CD4-positive, alpha-beta T cell (primary cell): ENCODE measurements at regions not wholly inside any gene's neighbourhood (a gene's known extent, or its start where the extent isn't known, plus 50 kb on each side); places are given as distances from the start of the nearest gene placed in this dataset.
"Not testable (repeated sequence)": the region's sequence is repeated elsewhere in the genome, so short reads cannot be mapped to it uniquely, and the experiment has no call there.

Experiments used
- ATAC-seq: fragments of 200-7000 bp; cut with Tn5 transposase; one replicate; pipeline ENCODE4 v1.10.0; 2022; ENCODE audit warnings: mild to moderate bottlenecking; ENCODE audit not compliant: poor library complexity
- CTCF ChIA-PET: fragments of 350-600 bp; sonication (Branson Sonifier 250); formaldehyde crosslinking; loops from one replicate; lab custom pipeline; 2021; ENCODE audit warnings: antibody characterized with exemption, inconsistent platforms; lab: Charles Lee
- POLR2A ChIA-PET: fragments of 350-600 bp; sonication (Branson Sonifier 250); formaldehyde crosslinking; loops from one replicate; lab custom pipeline; 2021; ENCODE audit warnings: antibody characterized with exemption, inconsistent platforms; lab: Charles Lee
- DNase-seq, 14 experiments: peaks; one replicate each; pipeline ENCODE4 v3.0.0-alpha.2; 2013 to 2020; ENCODE audit warnings: mixed read lengths in 2 of 14
- H3K27ac ChIP-seq, 2 donors: one replicate each; pipeline versions ENCODE4 v1.5.1 to v1.7.0; 2013; ENCODE audit warnings: low read length in 2 of 2, low read depth in 1 of 2, mild to moderate bottlenecking in 1 of 2
- H3K27me3 ChIP-seq, 2 experiments: 1 replicate in 1 of 2; 2 replicates in 1 of 2; pipeline versions ENCODE4 v1.6.1 to v1.7.0; 2013; ENCODE audit warnings: low read length in 2 of 2, control low read depth in 1 of 2, mild to moderate bottlenecking in 1 of 2, moderate library complexity in 1 of 2; ENCODE audit not compliant: insufficient read depth in 2 of 2, control insufficient read depth in 1 of 2
- H3K36me3 ChIP-seq: one replicate; pipeline ENCODE4 v1.6.1; 2013; ENCODE audit warnings: low read length, control low read depth; ENCODE audit not compliant: insufficient read depth
- H3K4me1 ChIP-seq: one replicate; pipeline ENCODE4 v1.6.1; 2013; ENCODE audit warnings: low read length, control low read depth; ENCODE audit not compliant: insufficient read depth
- H3K4me3 ChIP-seq: one replicate; pipeline ENCODE4 v1.5.1; 2013; ENCODE audit warnings: mild to moderate bottlenecking, low read length, moderate library complexity
- H3K9me3 ChIP-seq, 2 experiments: 1 replicate in 1 of 2; 2 replicates in 1 of 2; pipeline versions ENCODE4 v1.6.1 to v1.7.0; 2013; ENCODE audit warnings: low read length in 2 of 2, mild to moderate bottlenecking in 2 of 2, control low read depth in 1 of 2, moderate library complexity in 1 of 2; ENCODE audit not compliant: control insufficient read depth in 1 of 2, insufficient read depth in 1 of 2
- H3K27ac Mint-ChIP-seq: one replicate; pipeline ENCODE4 v1.8.0; 2020; ENCODE audit warnings: mixed read lengths
- H3K27me3 Mint-ChIP-seq: one replicate; pipeline ENCODE4 v1.8.0; 2021; ENCODE audit warnings: mixed read lengths
- H3K36me3 Mint-ChIP-seq: one replicate; pipeline ENCODE4 v1.8.0; 2021; ENCODE audit warnings: low read depth, mixed read lengths
- H3K4me1 Mint-ChIP-seq: one replicate; pipeline ENCODE4 v1.8.0; 2021; ENCODE audit warnings: low read depth, mixed read lengths
- H3K4me3 Mint-ChIP-seq: one replicate; pipeline ENCODE4 v1.8.0; 2020; ENCODE audit warnings: mild to moderate bottlenecking, mixed read lengths
- H3K9me3 Mint-ChIP-seq: one replicate; pipeline ENCODE4 v1.8.0; 2020; ENCODE audit warnings: mixed read lengths
- intact Hi-C, 2 experiments: fragments of 100-400 bp; cut with DNase I in 1 of 2; cut with micrococcal nuclease in 1 of 2; formaldehyde crosslinking; loops; one replicate each; pipeline versions ENCODE4 v1.15.1 to v1.9.0; 2023 to 2025; cut with DNase I, micrococcal nuclease
- TF ChIP-seq, protein P1 (sequence below): fragments of 200-600 bp; IDR thresholded peaks from one replicate; pipeline ENCODE4 v1.8.0; 2022; ENCODE audit warnings: antibody characterized with exemption, mild to moderate bottlenecking

GRCh38 chr3:74978684-74979083 is 364.2 kb upstream of the CNTN3 start:
- no peaks in the 10 kb centered on the region for H3K9me3 ChIP-seq
- no peaks in the 10 kb centered on the region for H3K27me3 ChIP-seq
- H3K27ac ChIP-seq = no peak overlapping the region
- Mint-ChIP-seq H3K9me3 (peaks cover 8% of the 10 kb centered on the region), H3K27me3 (no peaks in the 10 kb centered on the region), H3K27ac (no peak overlapping the region), H3K36me3 (no peaks in the 10 kb centered on the region), H3K4me3 (no peak overlapping the region), H3K4me1 (no peaks in the 10 kb centered on the region)
- POLR2A ChIA-PET = no interaction called here
- DNase-seq (no peak), ATAC-seq (no peak)
- intact Hi-C loops = no loop called here
- no peaks in the 10 kb centered on the region for H3K36me3 ChIP-seq
- H3K4me3 ChIP-seq = no peak overlapping the region
- H3K4me1 ChIP-seq = no peaks in the 10 kb centered on the region
- CTCF ChIA-PET = no interaction called here
- TF ChIP-seq, protein P1, sequence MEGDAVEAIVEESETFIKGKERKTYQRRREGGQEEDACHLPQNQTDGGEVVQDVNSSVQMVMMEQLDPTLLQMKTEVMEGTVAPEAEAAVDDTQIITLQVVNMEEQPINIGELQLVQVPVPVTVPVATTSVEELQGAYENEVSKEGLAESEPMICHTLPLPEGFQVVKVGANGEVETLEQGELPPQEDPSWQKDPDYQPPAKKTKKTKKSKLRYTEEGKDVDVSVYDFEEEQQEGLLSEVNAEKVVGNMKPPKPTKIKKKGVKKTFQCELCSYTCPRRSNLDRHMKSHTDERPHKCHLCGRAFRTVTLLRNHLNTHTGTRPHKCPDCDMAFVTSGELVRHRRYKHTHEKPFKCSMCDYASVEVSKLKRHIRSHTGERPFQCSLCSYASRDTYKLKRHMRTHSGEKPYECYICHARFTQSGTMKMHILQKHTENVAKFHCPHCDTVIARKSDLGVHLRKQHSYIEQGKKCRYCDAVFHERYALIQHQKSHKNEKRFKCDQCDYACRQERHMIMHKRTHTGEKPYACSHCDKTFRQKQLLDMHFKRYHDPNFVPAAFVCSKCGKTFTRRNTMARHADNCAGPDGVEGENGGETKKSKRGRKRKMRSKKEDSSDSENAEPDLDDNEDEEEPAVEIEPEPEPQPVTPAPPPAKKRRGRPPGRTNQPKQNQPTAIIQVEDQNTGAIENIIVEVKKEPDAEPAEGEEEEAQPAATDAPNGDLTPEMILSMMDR = no peak

- peaks cover 0 to 23% of the 10 kb centered on the region in 2 experiments for H3K9me3 ChIP-seq
- H3K27ac Mint-ChIP-seq, CTCF ChIA-PET, H3K36me3 ChIP-seq, ATAC-seq, DNase-seq, POLR2A ChIA-PET, H3K4me1 Mint-ChIP-seq, H3K27ac ChIP-seq, H3K4me3 Mint-ChIP-seq, H3K4me1 ChIP-seq, H3K4me3 ChIP-seq, H3K27me3 Mint-ChIP-seq, intact Hi-C loops, H3K36me3 Mint-ChIP-seq, H3K9me3 Mint-ChIP-seq, H3K27me3 ChIP-seq: not testable (repeated sequence)
These were observed 370.8 kb upstream of the CNTN3 start for GRCh38 chr3:74985028-74985904.

DNA sequence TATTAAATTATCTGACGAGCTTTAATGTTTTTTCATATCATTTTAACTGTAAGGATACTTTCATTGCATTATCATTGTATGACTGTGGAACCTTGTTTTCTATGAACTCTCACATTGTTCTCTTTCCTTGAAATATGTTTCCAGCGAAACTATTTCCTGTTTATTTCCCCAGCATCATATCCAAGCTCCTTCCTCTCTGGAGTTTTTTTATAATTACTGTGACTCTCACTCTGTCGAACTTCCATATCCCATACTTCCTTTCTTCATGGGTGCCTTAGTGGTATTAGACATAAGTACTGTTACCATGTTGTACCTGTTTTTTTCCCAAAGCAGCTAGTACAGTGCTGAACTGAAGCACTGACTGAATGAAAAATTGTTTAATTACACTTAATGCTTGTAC is 373.6 kb upstream of the CNTN3 start:
- Histone ChIP-seq H3K9me3 (peaks cover 0 to 23% of the 10 kb centered on the region in 2 experiments), H3K27ac (no peak overlapping the region), H3K36me3 (no peaks in the 10 kb centered on the region), H3K4me3 (no peak overlapping the region), H3K4me1 (no peaks in the 10 kb centered on the region), H3K27me3 (no peaks in the 10 kb centered on the region)
- no peak for ATAC-seq
- no peaks in the 10 kb centered on the region for H3K27me3 Mint-ChIP-seq
- ChIA-PET CTCF (no interaction called here), POLR2A (no interaction called here)
- H3K9me3 Mint-ChIP-seq = peaks cover 5% of the 10 kb centered on the region
- H3K4me3 Mint-ChIP-seq = no peak overlapping the region
- no peaks in the 10 kb centered on the region for H3K4me1 Mint-ChIP-seq
- H3K36me3 Mint-ChIP-seq = no peaks in the 10 kb centered on the region
- H3K27ac Mint-ChIP-seq = no peak overlapping the region
- TF ChIP-seq, protein P1 = no peak
- intact Hi-C loops = no loop called here
- DNase-seq = no peak

DNA sequence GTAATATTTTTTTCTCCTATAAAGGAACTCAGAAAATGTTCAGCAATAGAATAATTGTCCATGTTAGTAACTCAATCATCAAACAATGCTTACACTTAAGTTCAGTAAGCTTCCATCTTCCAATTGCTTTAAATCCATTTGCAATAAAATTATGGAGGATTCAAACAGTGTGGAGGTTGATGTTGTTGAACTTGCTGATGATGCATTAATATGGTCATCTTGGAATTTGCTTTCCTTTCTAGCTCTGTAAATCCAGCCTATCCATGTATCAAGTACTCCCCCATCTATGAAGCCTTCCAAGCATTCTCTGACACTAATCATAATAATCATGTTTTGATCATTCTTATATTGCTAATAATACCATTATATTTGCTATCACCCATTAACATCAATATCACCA is 378.4 kb upstream of the CNTN3 start:
- peaks cover 0 to 5% of the 10 kb centered on the region in 2 experiments for H3K9me3 ChIP-seq
- no peak overlapping the region for H3K4me3 ChIP-seq
- Mint-ChIP-seq H3K27me3 (no peaks in the 10 kb centered on the region), H3K27ac (no peak overlapping the region), H3K4me1 (no peaks in the 10 kb centered on the region), H3K36me3 (no peaks in the 10 kb centered on the region), H3K4me3 (no peak overlapping the region), H3K9me3 (peaks cover 4% of the 10 kb centered on the region)
- H3K27ac ChIP-seq = no peak overlapping the region
- ATAC-seq (no peak), DNase-seq (no peak)
- no peaks in the 10 kb centered on the region for H3K36me3 ChIP-seq
- CTCF ChIA-PET = no interaction called here
- no peaks in the 10 kb centered on the region for H3K4me1 ChIP-seq
- TF ChIP-seq, protein P1 = no peak
- intact Hi-C loops = no loop called here
- POLR2A ChIA-PET = no interaction called here
- H3K27me3 ChIP-seq = no peaks in the 10 kb centered on the region
